NCI-H146 treated with DMSO at 0.1 percent for 48 hours (cell line): ENCODE measurements at regions not wholly inside any gene's neighbourhood (a gene's known extent, or its start where the extent isn't known, plus 50 kb on each side); places are given as distances from the start of the nearest gene placed in this dataset.

Experiments used
- DNase-seq: peaks from one replicate; lab custom pipeline; 2025; ENCODE audit not compliant: unreplicated experiment; lab: John Stamatoyannopoulos, UW

DNA sequence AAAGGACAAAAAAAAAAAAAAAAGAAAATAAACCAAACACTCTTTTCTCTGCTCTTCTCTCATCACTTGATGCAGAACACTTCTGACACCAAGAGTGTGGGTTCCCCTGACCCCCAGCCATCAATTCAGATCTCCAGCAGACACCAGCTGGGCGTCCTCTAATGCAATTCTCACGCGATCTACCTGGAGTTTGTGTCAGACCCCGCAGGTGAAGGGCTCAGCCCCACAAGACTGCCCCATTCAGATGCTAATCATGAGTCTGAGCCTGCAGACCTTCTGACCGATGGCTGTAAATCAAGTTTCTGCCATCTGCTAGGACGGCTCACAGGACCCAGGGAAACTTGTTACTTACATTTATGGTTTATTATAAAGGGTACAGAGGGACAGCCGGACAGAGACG, 133.6 kb upstream of the C1orf174 start:
- DNase-seq, result peak; percentile 18

DNA sequence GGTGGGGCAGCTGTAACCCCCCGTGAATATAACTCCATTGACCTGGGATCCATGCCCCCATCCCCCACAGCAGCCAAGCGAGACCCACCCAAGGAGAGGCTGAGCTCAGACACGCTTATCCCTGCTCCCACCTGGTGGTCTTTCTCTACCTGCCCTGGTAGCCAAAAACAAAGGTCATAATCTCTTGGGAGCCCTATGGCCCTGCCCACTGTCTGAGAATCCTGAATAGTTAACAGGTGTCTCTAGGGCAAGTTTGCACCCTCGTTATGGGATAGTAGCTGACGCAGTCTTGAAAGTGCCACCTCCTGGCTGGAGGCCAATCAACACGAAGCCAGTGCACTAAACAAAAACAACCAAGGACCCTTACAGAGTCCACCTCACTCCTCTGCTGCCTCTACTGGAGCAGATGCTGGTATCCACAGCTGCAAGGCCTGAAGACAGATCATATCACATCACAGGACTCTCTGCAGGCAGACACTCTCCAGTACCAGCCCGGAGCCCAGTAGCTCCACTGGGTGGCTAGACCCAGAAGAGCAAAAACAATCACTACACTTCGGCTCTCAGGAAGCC, 134.3 kb upstream of the C1orf174 start:
- DNase-seq, result no peak

DNA sequence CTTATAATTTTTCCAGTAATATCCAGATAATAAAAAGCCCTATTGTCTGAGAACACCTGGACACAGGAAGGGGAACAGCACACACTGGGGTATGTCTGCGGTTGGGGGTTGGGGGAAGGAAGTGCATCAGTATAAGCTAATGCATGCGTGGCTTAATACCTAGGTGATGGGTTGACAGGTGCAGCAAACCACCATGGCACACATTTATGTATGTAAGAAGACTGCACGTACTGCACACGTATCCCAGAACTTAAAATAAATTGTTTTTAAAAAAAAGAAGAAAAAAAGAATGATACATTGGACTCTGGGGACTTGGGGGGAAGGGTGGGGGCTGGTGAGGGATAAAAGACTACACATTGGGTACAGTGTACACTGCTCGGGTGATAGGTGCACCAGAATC, 144.9 kb upstream of the C1orf174 start:
- no peak for DNase-seq

DNA sequence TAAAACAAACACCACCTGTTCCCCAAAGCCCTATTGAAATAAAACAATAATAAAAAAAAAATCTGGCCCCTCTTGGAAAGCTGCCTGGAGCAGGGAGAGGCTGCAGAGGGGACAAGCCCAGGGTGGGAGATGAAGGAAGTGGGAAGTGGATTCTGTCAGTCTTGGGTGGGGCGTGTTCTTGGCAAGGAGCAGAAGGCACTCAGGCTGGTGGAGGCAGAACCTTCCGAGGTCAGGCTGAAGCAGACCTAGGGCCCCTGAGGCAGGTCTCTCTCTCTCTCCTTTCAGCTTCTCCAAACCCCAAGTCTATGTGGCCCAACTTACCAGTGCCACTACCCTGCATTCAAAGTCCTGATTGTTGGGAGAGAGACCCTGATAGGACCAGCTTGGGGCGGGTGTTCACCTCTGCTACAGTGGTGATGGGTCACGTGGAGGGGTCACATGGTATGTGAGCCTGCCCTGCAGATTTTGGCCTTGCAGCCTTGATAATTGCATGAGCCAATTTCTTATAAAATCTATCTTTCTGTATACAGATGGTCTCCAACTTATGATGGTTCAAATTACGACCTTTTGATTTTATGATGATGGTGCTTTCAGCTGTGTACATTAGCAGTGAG, 145.4 kb upstream of the C1orf174 start:
- no peak for DNase-seq

DNA sequence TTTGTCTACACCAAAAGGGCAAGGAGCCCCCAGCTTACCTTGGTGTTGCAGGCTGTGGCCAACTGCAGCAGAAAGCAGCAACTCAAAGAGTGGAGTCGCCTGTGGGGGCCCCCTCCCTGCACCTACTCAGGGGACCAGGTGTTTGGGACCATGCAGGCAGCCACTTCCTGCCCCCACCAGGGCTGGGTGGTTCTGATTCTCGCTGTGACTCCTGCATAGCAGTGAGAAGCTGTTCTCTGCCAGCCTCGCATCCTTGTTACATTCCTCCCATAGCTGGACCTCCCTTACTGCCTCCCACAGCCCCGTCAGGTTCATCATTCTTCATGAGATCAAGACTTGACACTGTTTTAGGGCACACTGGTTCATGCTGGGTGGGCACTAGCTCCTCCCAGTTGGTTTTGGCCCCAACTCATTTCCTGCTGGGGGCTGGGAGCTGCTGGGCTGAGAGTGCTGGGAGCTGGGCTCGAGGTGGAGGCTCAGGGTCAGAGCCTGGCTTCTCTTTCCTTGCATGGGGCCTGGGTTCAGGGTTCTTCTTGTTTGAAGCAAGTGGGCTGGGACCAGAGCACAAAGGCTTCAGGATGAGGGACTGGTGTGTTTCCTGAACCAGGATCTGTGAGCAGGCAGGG, 146.9 kb upstream of the C1orf174 start:
- DNase-seq, result no peak

DNA sequence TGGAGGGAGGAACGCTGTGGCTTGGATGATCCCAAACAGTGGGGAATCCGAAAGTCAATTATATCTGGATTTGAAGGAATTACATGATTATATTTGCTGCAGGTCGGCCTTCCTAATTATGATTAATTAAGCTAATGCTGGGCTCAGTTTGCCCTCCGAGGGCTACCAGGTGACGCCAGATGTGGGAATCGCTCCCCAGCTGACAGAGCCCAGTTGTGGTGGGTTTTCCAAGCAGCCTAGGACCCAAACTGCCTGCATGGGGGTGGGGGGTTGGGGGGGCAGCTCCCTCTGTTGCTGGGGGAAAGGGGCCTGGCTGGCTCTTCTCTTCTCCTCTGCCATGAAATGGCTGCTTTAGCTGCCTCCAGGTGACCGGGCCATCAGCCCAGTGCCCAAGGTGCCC, 147.6 kb upstream of the C1orf174 start:
- DNase-seq, result no peak

DNA sequence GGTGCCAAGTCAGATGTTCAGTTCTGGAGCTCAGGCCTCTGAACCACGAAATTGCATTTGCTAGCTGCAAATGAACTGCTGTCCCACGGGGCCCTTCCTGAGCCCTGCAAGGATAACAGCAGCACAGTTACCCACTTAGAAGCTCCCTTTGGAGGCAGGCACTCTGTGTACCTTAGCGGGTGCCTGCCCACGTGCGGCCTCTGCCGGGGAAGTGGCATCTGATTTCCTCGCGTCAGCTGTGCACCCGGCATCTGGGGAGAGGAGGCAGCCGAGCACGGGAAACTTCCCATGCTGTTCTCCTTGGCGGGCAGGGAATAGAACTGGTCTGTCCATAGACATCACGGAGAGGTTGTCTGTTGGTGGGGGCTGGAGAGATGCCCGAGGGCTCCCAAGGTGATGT, 148.0 kb upstream of the C1orf174 start:
- no peak for DNase-seq

DNA sequence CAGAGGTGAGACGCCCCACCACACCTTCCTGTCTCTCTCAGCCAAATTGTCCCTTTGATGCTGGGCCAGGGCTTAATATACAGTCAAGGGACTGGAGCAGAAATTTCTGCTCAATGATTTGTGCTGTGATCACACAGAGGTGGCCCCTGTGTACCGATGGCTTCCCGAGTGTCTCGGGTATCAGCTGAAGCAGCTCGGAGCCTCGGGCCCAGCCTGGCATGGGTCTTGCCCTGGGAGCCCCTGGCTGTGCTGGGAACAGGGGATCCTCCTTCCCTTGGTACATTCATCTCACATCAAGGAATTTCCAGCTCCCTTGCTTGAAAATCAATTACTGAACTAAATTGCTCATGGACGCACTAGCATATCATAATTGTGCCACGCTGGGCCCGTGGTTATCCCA, 148.8 kb upstream of the C1orf174 start:
- DNase-seq, result no peak

DNA sequence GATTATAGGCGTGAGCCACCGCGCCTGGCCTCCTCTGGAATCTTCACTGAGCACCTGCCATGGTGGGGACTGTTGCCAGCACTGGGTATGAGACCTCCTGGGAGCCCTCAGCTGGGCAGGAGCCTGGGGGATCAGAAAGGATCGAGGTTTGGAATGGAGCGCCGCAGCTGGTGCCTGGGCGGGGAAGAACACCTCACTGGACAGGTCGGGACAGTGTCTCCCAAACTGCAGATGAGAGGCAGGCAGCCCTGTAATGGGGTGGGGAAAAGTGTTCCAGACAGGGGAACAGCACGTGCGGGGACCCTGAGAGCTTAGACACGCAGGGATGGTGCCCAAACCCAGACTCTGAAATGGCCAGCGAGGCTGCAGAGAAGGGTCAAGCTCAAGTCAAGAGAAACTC, 150.9 kb upstream of the C1orf174 start:
- DNase-seq, result no peak

DNA sequence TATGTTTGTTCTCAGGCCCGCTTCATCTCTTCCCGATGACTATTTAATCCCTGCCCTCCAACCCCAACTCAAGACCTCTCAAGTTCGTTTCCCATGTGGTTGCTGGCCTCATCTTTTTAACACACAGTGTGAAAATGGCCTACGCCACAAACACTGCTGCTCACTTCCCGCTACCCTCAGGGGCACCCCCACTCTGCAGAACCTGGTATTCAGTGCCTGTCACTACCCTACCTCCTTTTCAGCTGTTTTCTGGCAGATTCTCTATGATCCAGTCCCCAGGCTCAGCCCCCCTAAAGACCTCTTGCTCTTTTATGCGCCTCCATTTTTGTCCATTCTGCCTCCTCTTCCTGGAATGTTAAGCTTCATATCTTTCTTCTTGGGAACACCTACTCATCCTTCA, 152.6 kb upstream of the C1orf174 start:
- DNase-seq, result no peak

DNA sequence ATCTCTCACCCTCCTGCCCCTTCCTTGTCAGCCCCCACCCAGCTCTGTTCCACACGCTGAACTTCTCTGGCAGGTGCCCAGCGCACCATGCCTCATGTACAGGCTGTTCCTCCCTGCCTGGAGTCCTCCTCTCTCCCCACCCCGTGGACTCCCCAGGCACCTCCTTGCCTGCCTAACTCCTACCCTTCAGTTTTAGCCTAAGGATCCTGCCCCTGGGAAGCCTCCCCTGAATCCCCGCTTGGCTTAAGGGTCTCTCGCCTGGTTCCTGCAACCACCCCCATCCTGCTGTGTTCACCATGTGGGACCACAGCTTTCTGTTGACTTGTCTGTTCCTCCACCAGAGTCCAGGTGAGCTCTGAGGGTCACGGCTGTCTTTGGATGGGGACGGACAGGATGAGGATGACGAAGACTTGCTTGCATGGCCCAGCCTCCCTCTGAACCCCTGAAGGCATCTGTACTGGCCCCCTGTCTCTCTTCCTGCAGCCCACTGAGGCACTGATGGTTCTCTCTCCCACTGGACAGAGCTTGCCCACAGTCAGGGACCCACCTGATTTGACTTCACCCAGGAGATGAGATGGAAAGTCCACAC, 153.2 kb upstream of the C1orf174 start:
- DNase-seq, result no peak

DNA sequence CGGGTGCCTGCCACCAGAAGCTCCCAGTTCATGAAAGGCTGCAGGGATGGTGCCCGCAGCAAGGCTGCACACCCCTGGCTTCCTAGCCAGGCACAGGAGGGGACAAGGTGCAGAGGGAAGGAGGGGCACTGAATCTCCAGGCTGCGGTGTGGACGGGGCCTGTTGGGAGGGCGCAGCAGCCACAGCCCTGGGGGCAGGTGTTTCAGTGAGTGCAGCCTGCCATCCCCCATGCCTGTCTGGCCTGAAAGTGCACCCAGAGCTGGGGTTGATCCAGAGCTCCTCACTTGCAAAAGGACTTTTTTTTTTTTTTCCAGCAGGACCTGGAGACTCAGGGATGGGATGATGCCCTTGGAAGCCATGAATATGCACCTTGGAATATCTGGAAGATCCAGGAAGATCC, 153.7 kb upstream of the C1orf174 start:
- no peak for DNase-seq

DNA sequence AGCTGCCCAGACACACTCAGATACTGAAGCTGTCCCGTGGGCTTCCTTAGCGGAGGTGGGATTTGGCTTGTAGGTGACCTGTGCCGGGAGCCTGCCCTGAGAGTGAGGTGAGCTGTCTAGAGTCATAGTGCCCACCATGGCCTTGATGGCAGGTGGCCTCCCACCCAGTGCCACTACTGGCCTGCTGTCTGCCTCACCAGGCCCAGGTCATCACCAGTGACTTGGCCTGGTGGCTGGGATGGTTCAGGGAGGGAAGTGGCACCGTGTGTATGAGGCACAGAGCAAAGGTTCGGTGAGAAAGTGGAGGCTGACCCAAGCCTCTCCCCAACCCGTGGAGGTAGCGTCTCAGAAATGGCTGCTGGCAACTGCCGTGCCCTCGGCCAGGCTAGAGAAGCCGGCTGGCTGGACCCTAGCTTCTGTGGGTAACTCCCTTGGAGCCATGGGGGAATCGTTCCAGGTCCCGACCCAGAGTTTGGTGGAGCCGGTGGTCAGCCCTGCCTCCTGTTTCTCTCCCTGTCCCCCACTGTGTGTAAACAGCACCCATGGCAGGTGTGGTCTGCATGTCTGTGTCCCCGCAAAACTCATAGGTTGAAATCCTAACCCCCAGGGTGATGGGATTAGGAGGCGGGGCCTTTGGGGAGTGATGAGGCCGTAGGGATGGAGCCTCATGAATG, 155.4 kb upstream of the C1orf174 start:
- DNase-seq, result no peak

DNA sequence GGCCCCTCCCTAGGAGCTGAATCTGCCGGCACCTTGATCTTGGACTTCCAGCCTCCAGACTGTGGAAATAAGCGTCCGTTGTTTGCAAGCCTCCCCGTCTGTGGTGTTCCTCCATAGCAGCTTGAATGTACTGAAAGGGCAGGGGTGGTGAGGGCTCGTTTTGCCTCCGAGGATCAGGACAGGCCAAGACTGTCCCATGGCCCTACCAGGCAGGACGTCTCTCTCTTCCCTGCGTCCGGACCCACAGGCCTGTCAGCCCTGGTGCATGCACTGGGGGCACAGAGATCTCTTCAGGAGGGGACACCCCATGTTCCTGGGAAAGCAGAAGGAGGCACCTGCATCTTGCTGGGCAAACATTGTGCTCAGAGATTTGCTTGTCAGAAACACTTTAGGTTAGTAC, 156.3 kb upstream of the C1orf174 start:
- no peak for DNase-seq

DNA sequence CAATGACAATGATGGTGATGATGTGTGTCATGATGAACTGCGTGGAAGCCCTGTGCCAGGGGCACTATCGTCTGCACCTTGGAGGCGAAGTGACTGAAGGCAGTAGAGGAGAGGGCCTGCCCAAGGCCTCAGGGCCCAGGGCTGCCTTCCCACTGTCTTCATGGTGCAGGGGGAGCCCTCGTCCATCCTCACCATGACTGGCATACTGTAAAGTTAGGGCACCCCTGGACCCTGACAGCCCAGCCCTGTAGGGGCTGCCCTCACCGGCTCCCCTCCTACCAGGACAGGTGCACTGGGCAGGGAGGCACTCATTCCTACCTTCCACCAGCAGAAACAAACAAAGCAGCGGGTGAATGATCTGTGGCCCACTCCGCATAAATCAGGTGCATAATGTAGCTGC, 156.9 kb upstream of the C1orf174 start:
- no peak for DNase-seq

DNA sequence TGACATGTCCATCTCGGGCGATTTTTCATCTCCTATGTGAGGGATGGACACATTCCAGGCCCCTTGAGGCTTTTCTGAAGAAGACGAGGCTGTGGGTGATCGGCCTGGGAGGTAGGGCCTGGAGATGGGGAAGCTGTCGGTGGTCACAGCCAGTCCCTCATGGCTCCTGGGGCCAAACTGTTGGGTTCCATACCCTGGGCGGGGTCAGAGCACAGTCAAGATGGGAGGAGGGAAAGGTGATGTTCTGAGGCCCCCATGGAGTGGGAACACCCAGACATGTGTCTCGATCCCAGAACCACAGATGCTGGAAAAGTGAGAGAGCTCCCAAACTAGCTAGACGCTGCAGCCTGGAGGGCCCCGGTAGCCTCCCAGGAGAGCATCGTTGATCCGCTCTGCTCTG, 157.5 kb upstream of the C1orf174 start:
- no peak for DNase-seq

DNA sequence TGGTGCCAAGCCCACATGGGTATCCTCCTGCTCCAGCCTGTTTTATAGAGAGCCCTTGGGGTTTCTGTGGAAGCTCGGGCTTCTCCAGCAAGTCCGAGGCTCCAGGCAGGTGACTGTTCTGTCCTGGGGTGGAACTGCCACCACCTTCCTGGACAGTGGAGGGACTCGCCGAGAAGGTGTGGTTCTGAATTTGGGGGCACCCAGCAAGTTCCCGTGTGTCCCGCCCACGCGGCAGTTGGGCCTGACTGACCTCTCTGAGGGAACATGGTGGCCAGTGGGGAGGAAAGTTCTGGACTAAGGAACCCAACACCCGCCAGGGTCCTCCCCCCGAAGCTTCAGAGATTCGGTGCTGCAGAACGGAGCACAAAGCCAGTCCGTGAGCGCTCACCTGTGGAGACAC, 158.1 kb upstream of the C1orf174 start:
- DNase-seq, result no peak

DNA sequence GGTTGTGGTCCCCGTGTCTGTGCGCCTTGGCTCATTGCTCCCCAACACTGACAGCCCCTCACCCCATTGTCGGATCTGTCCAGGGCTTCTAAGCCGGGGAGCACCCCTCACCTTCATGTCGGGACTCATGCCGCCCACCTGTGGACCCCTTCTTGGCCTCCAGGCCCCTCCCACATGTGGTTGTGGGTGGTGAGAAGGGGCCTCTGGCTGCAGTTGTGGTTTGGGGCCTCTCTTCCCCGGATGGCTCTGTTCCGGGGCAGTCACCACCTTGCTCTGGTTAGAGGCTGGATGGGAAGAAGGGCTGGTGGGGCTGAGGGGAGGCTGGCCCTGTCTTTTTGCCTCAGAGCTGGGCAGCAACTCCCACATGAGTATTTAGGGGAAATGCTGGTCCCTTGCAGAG, 158.6 kb upstream of the C1orf174 start:
- no peak for DNase-seq

DNA sequence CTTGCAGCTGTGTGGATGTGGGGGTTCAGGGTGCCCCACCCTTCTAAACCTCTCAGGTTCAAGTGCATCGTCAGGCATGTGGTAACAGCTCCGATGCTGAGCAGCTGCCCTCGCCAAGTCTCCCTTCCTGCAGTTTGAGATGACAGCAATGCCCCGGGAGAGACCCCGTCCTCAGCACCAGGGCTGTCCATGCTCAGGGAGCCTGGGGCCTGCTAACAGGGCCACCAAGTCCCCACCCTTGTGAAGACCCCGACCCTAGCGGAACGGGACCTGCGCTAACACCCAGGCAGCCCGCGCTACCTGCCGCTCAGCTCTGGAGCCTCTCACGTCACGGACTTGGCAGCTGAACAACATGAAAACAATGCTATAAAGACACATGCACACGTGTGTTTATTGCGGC, 159.2 kb upstream of the C1orf174 start:
- no peak for DNase-seq

DNA sequence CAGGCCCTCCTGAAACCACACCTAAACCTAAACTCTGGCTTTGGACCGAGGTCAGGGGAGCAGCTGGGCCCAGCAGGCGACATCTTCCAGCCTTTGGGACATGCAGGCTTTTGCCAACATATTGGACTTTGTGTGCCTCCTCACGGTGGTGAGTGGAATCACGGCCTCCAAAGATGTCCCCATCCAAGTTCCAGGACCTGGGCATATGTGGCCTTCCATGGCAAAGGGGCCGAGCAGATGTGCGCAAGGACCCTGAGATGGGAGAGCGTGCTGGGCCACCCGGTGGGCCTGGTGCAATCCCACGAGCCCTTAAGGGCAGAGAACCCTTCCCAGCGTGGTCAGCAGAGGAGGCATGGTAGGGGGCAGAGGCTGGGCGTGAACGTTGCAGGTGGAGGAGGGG, 160.8 kb upstream of the C1orf174 start:
- no peak for DNase-seq

DNA sequence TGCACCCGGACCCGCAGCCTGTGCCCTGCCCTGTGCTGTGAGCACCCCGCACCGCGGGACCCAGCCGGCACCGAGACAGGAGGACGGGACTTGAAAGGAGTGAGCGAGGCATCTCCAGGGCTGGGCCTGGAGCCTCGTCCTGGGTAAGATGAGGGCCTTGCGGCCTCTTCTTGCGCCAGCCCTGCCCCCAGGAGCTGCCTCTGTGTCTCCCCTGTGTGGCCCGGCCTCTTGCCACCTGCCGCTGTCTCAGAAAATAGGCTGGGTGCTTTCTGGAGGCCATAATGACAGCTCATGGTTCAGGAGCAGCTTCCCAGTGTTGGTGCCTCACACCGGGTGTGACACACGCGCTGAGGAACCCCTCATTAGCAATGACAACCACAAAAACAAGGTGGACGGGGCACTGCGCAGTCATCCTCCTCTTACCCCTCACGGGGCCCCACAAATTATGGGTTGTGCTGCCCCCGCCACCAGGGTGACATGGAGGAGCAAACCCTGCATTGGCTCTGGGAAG, 161.5 kb upstream of the C1orf174 start:
- DNase-seq, result no peak

DNA sequence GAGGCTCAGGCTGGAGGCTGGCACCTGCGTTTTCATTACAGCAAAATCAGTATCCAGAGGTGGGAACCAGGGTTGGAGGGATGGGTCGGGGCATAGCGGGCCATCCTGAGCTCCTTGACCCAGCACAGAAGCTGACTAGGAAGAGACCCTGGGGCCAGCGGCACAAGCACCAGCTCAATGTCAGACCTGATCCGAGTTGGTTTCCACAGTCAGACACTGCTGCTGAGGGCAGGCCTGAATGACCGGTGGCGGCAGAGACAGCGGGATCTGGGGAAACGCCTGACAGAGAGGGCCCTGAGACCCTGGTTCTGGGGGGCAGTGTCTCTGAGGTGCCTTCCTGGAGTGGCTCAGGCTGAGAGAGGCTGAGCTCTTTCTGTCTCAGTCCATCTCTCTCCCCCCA, 162.0 kb upstream of the C1orf174 start:
- DNase-seq, result no peak
